Uterus (tissue), 3 donors: ENCODE measurements at regions not wholly inside any gene's neighbourhood (a gene's known extent, or its start where the extent isn't known, plus 50 kb on each side); places are given as distances from the start of the nearest gene placed in this dataset.

Experiments
- DNase-seq, 2 donors: peaks; one replicate each; pipeline ENCODE4 v3.0.0-alpha.2; 2019 to 2020
- H3K27ac ChIP-seq, 2 donors: fragments of 200-600 bp; sonication (generic); 1 replicate in 1 of 2; 2 replicates in 1 of 2; pipeline ENCODE4 v1.5.1; 2016 to 2018
- H3K27me3 ChIP-seq, 2 donors: fragments of 200-600 bp; sonication (generic); one replicate each; pipeline ENCODE4 v1.5.1; 2018 to 2019; ENCODE audit warnings: control low read depth in 1 of 2
- H3K36me3 ChIP-seq, 2 donors: fragments of 200-600 bp; sonication (generic); one replicate each; pipeline ENCODE4 v1.5.1; 2019; ENCODE audit warnings: control low read depth in 1 of 2
- H3K4me1 ChIP-seq, 2 donors: fragments of 200-600 bp; sonication (generic); one replicate each; pipeline ENCODE4 v1.5.1; 2018 to 2019; ENCODE audit warnings: control low read depth in 1 of 2
- H3K4me3 ChIP-seq, 2 donors: fragments of 200-600 bp; sonication (generic); 1 replicate in 1 of 2; 2 replicates in 1 of 2; pipeline ENCODE4 v1.5.1; 2018 to 2019; ENCODE audit warnings: mild to moderate bottlenecking in 1 of 2
- H3K9me3 ChIP-seq, 2 donors: fragments of 200-600 bp; sonication (generic); one replicate each; pipeline ENCODE4 v1.5.1; 2019; ENCODE audit warnings: control low read depth in 1 of 2
- POLR2A ChIP-seq, 2 donors: fragments of 450-650 bp; IDR thresholded peaks; one replicate each; pipeline ENCODE4 v1.6.1; 2016; ENCODE audit warnings: antibody characterized with exemption in 2 of 2, mild to moderate bottlenecking in 1 of 2, moderate library complexity in 1 of 2
- intact Hi-C: fragments of 100-400 bp; cut with DNase I; formaldehyde crosslinking; loops from one replicate; pipeline ENCODE4 v1.15.1; 2023; ENCODE audit warnings: low total_unique reads
- TF ChIP-seq, protein P1 (sequence below), 4 experiments: fragments of 200-600 bp in 2 of 4; fragments of 450-650 bp in 2 of 4; sonication (generic) in 2 of 4; IDR thresholded peaks; one replicate each; pipeline ENCODE4 v1.5.1; 2016 to 2019; ENCODE audit warnings: antibody characterized with exemption in 4 of 4, mild to moderate bottlenecking in 2 of 4, moderate library complexity in 1 of 4
- donor health status: DM: yes; HTN: yes; CAD: no.

DNA sequence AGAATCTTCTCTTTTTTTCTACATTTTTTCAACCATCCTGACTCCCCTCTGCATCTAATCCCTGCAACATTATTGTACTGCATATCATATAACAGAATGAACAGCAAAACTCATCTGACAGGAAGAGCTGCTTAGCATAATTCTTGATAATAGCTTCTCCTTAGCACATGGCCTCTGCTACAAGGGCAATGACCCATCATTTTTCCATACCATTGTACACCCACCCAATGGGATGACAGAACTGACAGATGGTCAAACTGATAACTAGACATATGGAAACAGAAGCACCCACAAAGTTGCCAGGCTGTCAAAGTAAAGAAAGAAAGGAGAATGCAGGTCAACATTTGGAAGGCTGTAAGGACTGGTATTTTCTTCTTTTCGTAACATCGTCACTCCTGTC, 390.4 kb upstream of the USP15 start:
- TF ChIP-seq POLR2A (IDR thresholded peaks at IDR 0.05), result no peak
- TF ChIP-seq, protein P1, sequence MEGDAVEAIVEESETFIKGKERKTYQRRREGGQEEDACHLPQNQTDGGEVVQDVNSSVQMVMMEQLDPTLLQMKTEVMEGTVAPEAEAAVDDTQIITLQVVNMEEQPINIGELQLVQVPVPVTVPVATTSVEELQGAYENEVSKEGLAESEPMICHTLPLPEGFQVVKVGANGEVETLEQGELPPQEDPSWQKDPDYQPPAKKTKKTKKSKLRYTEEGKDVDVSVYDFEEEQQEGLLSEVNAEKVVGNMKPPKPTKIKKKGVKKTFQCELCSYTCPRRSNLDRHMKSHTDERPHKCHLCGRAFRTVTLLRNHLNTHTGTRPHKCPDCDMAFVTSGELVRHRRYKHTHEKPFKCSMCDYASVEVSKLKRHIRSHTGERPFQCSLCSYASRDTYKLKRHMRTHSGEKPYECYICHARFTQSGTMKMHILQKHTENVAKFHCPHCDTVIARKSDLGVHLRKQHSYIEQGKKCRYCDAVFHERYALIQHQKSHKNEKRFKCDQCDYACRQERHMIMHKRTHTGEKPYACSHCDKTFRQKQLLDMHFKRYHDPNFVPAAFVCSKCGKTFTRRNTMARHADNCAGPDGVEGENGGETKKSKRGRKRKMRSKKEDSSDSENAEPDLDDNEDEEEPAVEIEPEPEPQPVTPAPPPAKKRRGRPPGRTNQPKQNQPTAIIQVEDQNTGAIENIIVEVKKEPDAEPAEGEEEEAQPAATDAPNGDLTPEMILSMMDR (IDR thresholded peaks at IDR 0.05), result no peak
- no peak overlapping the region for H3K4me3 ChIP-seq
- intact Hi-C loops, result no loop called here

GRCh38 chr12:61870658-61871484, 389.3 kb upstream of the USP15 start:
- Histone ChIP-seq H3K4me3 (no peak overlapping the region), H3K36me3 (no peaks in the 10 kb centered on the region), H3K27ac (no peak overlapping the region), H3K9me3 (no peaks in the 10 kb centered on the region), H3K4me1 (no peaks in the 10 kb centered on the region), H3K27me3 (no peaks in the 10 kb centered on the region)
- TF ChIP-seq POLR2A (IDR thresholded peaks at IDR 0.05), result no peak
- TF ChIP-seq, protein P1 (IDR thresholded peaks at IDR 0.05), result no peak
- DNase-seq, result no peak
- intact Hi-C loops, result no loop called here

More for the DNA sequence above, 390.4 kb upstream of the USP15 start:
- Histone ChIP-seq H3K27me3 (no peaks in the 10 kb centered on the region), H3K36me3 (no peaks in the 10 kb centered on the region), H3K4me1 (no peaks in the 10 kb centered on the region), H3K27ac (no peak overlapping the region), H3K9me3 (no peaks in the 10 kb centered on the region)
- no peak for DNase-seq

- no peaks in the 10 kb centered on the region for H3K4me1 ChIP-seq
- no peaks in the 10 kb centered on the region for H3K9me3 ChIP-seq
- TF ChIP-seq, protein P1 (IDR thresholded peaks at IDR 0.05), result no peak
- TF ChIP-seq POLR2A (IDR thresholded peaks at IDR 0.05), result no peak
- no peaks in the 10 kb centered on the region for H3K36me3 ChIP-seq
- H3K27ac ChIP-seq, result no peak overlapping the region
- no peaks in the 10 kb centered on the region for H3K27me3 ChIP-seq
- intact Hi-C loops, result no loop called here
- no peak overlapping the region for H3K4me3 ChIP-seq
- DNase-seq, result no peak
Observed at GRCh38 chr12:61871485-61871810, 388.8 kb upstream of the USP15 start.

GRCh38 chr12:61879229-61879628, 381.0 kb upstream of the USP15 start:
- DNase-seq, result no peak
- no peak overlapping the region for H3K27ac ChIP-seq
- intact Hi-C loops, result no loop called here
- H3K36me3 ChIP-seq, result no peaks in the 10 kb centered on the region
- H3K4me3 ChIP-seq, result no peak overlapping the region
- no peaks in the 10 kb centered on the region for H3K4me1 ChIP-seq
- no peaks in the 10 kb centered on the region for H3K9me3 ChIP-seq
- H3K27me3 ChIP-seq, result no peaks in the 10 kb centered on the region
- TF ChIP-seq POLR2A (IDR thresholded peaks at IDR 0.05), result no peak

DNA sequence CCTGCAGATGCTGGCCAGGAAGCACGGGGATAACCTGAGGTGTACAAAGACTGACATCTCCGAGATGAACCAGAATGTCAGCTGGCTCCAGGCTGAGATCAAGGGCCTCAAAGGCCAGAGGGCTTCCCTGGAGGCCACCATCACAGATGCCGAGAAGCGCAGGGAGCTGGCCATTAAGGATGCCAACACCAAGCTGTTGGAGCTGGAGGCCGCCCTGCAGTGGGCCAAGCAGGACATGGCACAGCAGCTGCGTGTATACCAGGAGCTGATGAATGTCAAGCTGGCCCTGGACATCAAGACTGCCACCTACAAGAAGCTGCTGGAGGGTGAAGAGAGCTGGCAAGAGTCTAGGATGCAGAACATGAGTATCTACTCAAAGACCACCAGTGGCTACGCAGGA, 380.0 kb upstream of the USP15 start:
- Histone ChIP-seq H3K4me1 (no peaks in the 10 kb centered on the region), H3K9me3 (no peaks in the 10 kb centered on the region), H3K27me3 (no peaks in the 10 kb centered on the region), H3K4me3 (no peak overlapping the region), H3K36me3 (no peaks in the 10 kb centered on the region), H3K27ac (no peak overlapping the region)
- no peak for DNase-seq
- TF ChIP-seq POLR2A (IDR thresholded peaks at IDR 0.05), result no peak
- TF ChIP-seq, protein P1 (IDR thresholded peaks at IDR 0.05), result no peak
- intact Hi-C loops, result no loop called here
